GM10248 (cell line): ENCODE measurements at regions not wholly inside any gene's neighbourhood (a gene's known extent, or its start where the extent isn't known, plus 50 kb on each side); places are given as distances from the start of the nearest gene placed in this dataset.

Experiments used
- CTCF ChIA-PET: fragments of 300-600 bp; sonication (Branson Sonifier 250); formaldehyde crosslinking; extraction: SDS; loops from one replicate; lab custom pipeline; 2021; ENCODE audit warnings: antibody characterized with exemption; lab: Yijun Ruan, JAX
- POLR2A ChIA-PET: fragments of 350-650 bp; sonication (Branson Sonifier 250); formaldehyde crosslinking; extraction: SDS; loops from one replicate; lab custom pipeline; 2020; ENCODE audit warnings: antibody characterized with exemption; lab: Yijun Ruan, JAX
- DNase-seq: peaks from one replicate; pipeline ENCODE4 v3.0.0; 2012; ENCODE audit errors: extremely low spot score
- TF ChIP-seq, protein P1 (sequence below): IDR thresholded peaks from 2 replicates; pipeline ENCODE4 v1.5.1; 2012; ENCODE audit warnings: mild to moderate bottlenecking, low read depth; ENCODE audit errors: extremely low read depth, missing control alignments, control extremely low read depth

DNA sequence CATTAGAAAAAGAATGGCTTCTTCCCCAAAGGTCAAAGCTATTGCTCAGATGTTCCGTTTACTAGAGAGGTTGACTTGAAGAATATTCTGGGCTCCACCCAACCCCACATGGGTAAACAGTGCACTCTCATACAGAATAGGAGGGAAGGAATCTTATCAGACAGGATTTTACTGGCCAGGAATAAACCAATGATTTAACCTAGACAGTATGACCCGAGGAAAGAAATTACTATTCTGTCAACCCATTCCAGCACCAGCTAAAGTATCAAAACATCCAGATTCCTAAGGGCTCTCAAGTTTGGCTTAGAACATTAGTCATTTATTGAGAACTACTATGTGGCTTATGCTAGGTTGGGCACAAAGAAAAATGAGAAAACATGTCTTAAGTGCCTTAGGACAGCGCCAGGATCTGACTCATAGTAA, 493.6 kb upstream of the KLF4 start:
- CTCF ChIA-PET = no interaction called here
- POLR2A ChIA-PET = no interaction called here
- TF ChIP-seq, protein P1, sequence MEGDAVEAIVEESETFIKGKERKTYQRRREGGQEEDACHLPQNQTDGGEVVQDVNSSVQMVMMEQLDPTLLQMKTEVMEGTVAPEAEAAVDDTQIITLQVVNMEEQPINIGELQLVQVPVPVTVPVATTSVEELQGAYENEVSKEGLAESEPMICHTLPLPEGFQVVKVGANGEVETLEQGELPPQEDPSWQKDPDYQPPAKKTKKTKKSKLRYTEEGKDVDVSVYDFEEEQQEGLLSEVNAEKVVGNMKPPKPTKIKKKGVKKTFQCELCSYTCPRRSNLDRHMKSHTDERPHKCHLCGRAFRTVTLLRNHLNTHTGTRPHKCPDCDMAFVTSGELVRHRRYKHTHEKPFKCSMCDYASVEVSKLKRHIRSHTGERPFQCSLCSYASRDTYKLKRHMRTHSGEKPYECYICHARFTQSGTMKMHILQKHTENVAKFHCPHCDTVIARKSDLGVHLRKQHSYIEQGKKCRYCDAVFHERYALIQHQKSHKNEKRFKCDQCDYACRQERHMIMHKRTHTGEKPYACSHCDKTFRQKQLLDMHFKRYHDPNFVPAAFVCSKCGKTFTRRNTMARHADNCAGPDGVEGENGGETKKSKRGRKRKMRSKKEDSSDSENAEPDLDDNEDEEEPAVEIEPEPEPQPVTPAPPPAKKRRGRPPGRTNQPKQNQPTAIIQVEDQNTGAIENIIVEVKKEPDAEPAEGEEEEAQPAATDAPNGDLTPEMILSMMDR = no peak
- DNase-seq = no peak

GRCh38 chr9:107982745-107983144, 493.2 kb upstream of the KLF4 start:
- CTCF ChIA-PET = no interaction called here
- POLR2A ChIA-PET = no interaction called here
- no peak for DNase-seq
- TF ChIP-seq, protein P1 = no peak

DNA sequence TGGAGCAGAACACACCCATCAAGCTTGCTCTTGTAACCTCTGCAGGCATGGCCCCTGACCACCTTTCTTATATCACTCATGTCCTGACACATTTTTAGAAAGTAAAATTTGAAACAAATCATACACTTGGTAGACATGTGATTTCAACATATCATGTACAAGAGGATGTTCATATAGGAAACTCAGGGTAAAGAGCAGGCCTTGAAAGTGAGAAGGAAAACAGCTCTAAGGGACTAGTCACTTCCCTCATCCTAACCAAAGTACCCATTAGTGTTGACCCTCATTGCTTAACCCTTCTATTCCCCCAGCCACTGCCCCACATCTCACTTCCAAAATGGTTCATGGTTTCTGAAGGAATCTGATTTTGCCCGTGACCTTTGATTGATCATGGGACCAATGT, 492.4 kb upstream of the KLF4 start:
- DNase-seq = no peak
- ChIA-PET POLR2A (no interaction called here), CTCF (no interaction called here)
- TF ChIP-seq, protein P1 = no peak

GRCh38 chr9:107980984-107981383, 491.4 kb upstream of the KLF4 start:
- no peak for DNase-seq
- POLR2A ChIA-PET = no interaction called here
- TF ChIP-seq, protein P1 = no peak
- CTCF ChIA-PET = no interaction called here

DNA sequence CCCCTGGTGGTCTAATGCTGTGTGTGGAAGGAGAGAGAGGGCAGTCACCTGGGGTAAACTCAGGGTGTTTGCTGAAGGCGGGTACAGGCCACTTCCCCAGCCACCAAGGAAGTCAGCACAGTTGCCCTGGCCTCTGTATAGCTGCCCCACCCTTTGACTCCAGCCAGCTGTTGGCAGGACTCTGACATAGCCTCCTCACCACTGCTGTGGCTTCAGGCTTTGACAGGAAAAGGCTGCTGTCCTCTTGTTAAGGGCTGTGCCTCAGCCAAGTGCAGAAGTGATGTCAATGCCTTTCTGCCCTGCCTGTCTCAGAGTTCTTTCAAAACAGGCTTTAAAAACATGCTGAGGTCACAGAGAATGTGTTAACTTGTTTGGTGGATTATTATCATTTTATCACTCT, 487.2 kb upstream of the KLF4 start:
- TF ChIP-seq, protein P1 = no peak
- no peak for DNase-seq
- POLR2A ChIA-PET = no interaction called here
- CTCF ChIA-PET = interaction anchor here (2.5 kb wide), 1 partner anchor 24 kb away, joined by 7 read pairs; no protein-coding TSS in a partner anchor

- ChIA-PET CTCF (no interaction called here), POLR2A (no interaction called here)
- no peak for DNase-seq
- TF ChIP-seq, protein P1 = no peak
Measured at GRCh38 chr9:107975426-107976010, 485.9 kb upstream of the KLF4 start.
